IMR-90 (cell line): ENCODE measurements at regions not wholly inside any gene's neighbourhood (a gene's known extent, or its start where the extent isn't known, plus 50 kb on each side); places are given as distances from the start of the nearest gene placed in this dataset.

Experiments
- CEBPB ChIP-seq: IDR thresholded peaks from 2 replicates; pipeline ENCODE4 v1.6.1; 2012; ENCODE audit warnings: low read depth, low read length, improper control_type of control experiment
- FOS ChIP-seq: fragments of 150-350 bp; IDR thresholded peaks from 2 replicates; pipeline ENCODE4 v1.6.1; 2016; ENCODE audit warnings: low read depth, low read length
- MAFK ChIP-seq: IDR thresholded peaks from 2 replicates; pipeline ENCODE4 v1.6.1; 2012; ENCODE audit warnings: low read depth, low read length, improper control_type of control experiment
- MAZ ChIP-seq: IDR thresholded peaks from 2 replicates; pipeline ENCODE4 v1.6.1; 2012; ENCODE audit warnings: low read depth, mild to moderate bottlenecking, low read length, improper control_type of control experiment, moderate library complexity, borderline replicate concordance
- MXI1 ChIP-seq: IDR thresholded peaks from 2 replicates; pipeline ENCODE4 v1.6.1; 2012; ENCODE audit warnings: low read depth, mild to moderate bottlenecking, low read length, moderate library complexity, borderline replicate concordance
- NFE2L2 ChIP-seq: fragments of 150-350 bp; IDR thresholded peaks from 2 replicates; pipeline ENCODE4 v1.6.1; 2016; ENCODE audit warnings: low read depth, mild to moderate bottlenecking, low read length
- POLR2A ChIP-seq: IDR thresholded peaks from 2 replicates; pipeline ENCODE4 v1.6.1; 2012; ENCODE audit warnings: mild to moderate bottlenecking, low read depth, low read length
- RAD21 ChIP-seq: IDR thresholded peaks from 2 replicates; pipeline ENCODE4 v1.6.1; 2012; ENCODE audit warnings: low read length, improper control_type of control experiment
- RCOR1 ChIP-seq: IDR thresholded peaks from 2 replicates; pipeline ENCODE4 v1.6.1; 2012; ENCODE audit warnings: mild to moderate bottlenecking, low read length, improper control_type of control experiment; ENCODE audit not compliant: insufficient replicate concordance
- RFX5 ChIP-seq: IDR thresholded peaks from 2 replicates; pipeline ENCODE4 v1.8.0; 2012; ENCODE audit warnings: low read depth, mild to moderate bottlenecking, low read length, moderate library complexity
- SMC3 ChIP-seq: fragments of 150-350 bp; IDR thresholded peaks from 2 replicates; pipeline ENCODE4 v1.6.1; 2016; ENCODE audit warnings: low read depth, mild to moderate bottlenecking, antibody characterized with exemption, low read length, moderate library complexity
- TF ChIP-seq, protein P1 (sequence below): fragments of 150-350 bp; IDR thresholded peaks from 2 replicates; pipeline ENCODE4 v1.6.1; 2016; ENCODE audit warnings: low read depth, mild to moderate bottlenecking, low read length, moderate library complexity, borderline replicate concordance
- TF ChIP-seq, protein P2 (sequence below): conservative IDR thresholded peaks from 2 replicates; pipeline ENCODE4 v1.5.1; 2012; ENCODE audit warnings: mild to moderate bottlenecking, low read depth, low read length, improper control_type of control experiment
- TF ChIP-seq, protein P3 (sequence below): fragments of 150-350 bp; IDR thresholded peaks from 2 replicates; pipeline ENCODE4 v1.6.1; 2017; ENCODE audit warnings: mild to moderate bottlenecking, antibody characterized with exemption, low read length, low read depth

GRCh38 chr12:68089101-68089500, 70.4 kb downstream of the IFNG start:
- TF ChIP-seq POLR2A: no peak
- no peak for TF ChIP-seq CEBPB
- TF ChIP-seq, protein P1, sequence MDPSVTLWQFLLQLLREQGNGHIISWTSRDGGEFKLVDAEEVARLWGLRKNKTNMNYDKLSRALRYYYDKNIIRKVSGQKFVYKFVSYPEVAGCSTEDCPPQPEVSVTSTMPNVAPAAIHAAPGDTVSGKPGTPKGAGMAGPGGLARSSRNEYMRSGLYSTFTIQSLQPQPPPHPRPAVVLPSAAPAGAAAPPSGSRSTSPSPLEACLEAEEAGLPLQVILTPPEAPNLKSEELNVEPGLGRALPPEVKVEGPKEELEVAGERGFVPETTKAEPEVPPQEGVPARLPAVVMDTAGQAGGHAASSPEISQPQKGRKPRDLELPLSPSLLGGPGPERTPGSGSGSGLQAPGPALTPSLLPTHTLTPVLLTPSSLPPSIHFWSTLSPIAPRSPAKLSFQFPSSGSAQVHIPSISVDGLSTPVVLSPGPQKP: no peak
- TF ChIP-seq, protein P2, sequence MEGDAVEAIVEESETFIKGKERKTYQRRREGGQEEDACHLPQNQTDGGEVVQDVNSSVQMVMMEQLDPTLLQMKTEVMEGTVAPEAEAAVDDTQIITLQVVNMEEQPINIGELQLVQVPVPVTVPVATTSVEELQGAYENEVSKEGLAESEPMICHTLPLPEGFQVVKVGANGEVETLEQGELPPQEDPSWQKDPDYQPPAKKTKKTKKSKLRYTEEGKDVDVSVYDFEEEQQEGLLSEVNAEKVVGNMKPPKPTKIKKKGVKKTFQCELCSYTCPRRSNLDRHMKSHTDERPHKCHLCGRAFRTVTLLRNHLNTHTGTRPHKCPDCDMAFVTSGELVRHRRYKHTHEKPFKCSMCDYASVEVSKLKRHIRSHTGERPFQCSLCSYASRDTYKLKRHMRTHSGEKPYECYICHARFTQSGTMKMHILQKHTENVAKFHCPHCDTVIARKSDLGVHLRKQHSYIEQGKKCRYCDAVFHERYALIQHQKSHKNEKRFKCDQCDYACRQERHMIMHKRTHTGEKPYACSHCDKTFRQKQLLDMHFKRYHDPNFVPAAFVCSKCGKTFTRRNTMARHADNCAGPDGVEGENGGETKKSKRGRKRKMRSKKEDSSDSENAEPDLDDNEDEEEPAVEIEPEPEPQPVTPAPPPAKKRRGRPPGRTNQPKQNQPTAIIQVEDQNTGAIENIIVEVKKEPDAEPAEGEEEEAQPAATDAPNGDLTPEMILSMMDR: no peak
- TF ChIP-seq SMC3: no peak
- TF ChIP-seq MXI1: no peak
- no peak for TF ChIP-seq RAD21
- TF ChIP-seq, protein P3, sequence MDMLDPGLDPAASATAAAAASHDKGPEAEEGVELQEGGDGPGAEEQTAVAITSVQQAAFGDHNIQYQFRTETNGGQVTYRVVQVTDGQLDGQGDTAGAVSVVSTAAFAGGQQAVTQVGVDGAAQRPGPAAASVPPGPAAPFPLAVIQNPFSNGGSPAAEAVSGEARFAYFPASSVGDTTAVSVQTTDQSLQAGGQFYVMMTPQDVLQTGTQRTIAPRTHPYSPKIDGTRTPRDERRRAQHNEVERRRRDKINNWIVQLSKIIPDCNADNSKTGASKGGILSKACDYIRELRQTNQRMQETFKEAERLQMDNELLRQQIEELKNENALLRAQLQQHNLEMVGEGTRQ: no peak
- no peak for TF ChIP-seq FOS
- TF ChIP-seq MAZ: no peak
- no peak for TF ChIP-seq MAFK
- TF ChIP-seq RCOR1: no peak
- TF ChIP-seq NFE2L2: no peak
- no peak for TF ChIP-seq RFX5
